ENCODE measurements at regions not wholly inside any gene's neighbourhood (a gene's known extent, or its start where the extent isn't known, plus 50 kb on each side); places are given as distances from the start of the nearest gene placed in this dataset.

- no peak overlapping the region for H3K27ac Mint-ChIP-seq
- no peaks in the 10 kb centered on the region for H3K9me3 Mint-ChIP-seq
- ATAC-seq (ENCODE audit: low read depth) (no peak), DNase-seq (no peak)
- TF ChIP-seq, protein P1, sequence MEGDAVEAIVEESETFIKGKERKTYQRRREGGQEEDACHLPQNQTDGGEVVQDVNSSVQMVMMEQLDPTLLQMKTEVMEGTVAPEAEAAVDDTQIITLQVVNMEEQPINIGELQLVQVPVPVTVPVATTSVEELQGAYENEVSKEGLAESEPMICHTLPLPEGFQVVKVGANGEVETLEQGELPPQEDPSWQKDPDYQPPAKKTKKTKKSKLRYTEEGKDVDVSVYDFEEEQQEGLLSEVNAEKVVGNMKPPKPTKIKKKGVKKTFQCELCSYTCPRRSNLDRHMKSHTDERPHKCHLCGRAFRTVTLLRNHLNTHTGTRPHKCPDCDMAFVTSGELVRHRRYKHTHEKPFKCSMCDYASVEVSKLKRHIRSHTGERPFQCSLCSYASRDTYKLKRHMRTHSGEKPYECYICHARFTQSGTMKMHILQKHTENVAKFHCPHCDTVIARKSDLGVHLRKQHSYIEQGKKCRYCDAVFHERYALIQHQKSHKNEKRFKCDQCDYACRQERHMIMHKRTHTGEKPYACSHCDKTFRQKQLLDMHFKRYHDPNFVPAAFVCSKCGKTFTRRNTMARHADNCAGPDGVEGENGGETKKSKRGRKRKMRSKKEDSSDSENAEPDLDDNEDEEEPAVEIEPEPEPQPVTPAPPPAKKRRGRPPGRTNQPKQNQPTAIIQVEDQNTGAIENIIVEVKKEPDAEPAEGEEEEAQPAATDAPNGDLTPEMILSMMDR (IDR thresholded peaks at IDR 0.05), result no peak
- intact Hi-C loops (cut with micrococcal nuclease), result no loop called here
- H3K27me3 Mint-ChIP-seq, result peaks cover 11% of the 10 kb centered on the region
- CTCF ChIA-PET, result no interaction called here
- POLR2A ChIA-PET, result no interaction called here
- H3K4me1 Mint-ChIP-seq, result peaks cover 9% of the 10 kb centered on the region
- H3K4me3 Mint-ChIP-seq, result no peak overlapping the region
- H3K36me3 Mint-ChIP-seq (ENCODE audit: low read depth), result no peaks in the 10 kb centered on the region
Observed at GRCh38 chr1:112793631-112794565, 78.8 kb upstream of the PPM1J start.

DNA sequence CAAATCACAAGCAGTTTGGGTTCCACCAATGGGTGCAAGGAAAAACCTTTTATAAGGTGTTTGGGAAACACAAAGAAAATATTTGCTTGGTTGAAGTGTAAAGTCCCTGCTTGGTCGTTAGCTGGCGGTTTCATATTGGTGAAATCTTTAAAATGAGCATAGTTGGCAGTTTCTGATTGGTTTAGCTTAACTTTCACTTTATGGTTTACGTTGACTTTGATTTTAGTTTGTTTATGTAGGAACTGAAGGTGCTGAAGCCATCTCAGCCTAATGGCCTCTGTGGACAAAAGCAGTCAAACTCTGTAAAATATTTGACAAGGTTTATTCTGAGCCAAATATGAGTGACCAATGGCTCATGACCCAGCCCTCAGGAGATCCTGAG lies 76.6 kb upstream of the PPM1J start:
- DNase-seq (no peak), ATAC-seq (ENCODE audit: low read depth) (no peak)
- intact Hi-C loops (cut with micrococcal nuclease), result no loop called here
- H3K27me3 Mint-ChIP-seq, result peaks cover 11% of the 10 kb centered on the region
- H3K36me3 Mint-ChIP-seq (ENCODE audit: low read depth), result no peaks in the 10 kb centered on the region
- no peak overlapping the region for H3K4me3 Mint-ChIP-seq
- H3K9me3 Mint-ChIP-seq, result no peaks in the 10 kb centered on the region
- TF ChIP-seq, protein P1 (IDR thresholded peaks at IDR 0.05), result no peak
- ChIA-PET CTCF (no interaction called here), POLR2A (no interaction called here)
- peaks cover 9% of the 10 kb centered on the region for H3K4me1 Mint-ChIP-seq
- H3K27ac Mint-ChIP-seq, result no peak overlapping the region

GRCh38 chr1:112790920-112791722 lies 76.0 kb upstream of the PPM1J start:
- no peaks in the 10 kb centered on the region for H3K36me3 Mint-ChIP-seq (ENCODE audit: low read depth)
- ATAC-seq (ENCODE audit: low read depth) (no peak), DNase-seq (no peak)
- no peak overlapping the region for H3K27ac Mint-ChIP-seq
- peaks cover 11% of the 10 kb centered on the region for H3K27me3 Mint-ChIP-seq
- no peak overlapping the region for H3K4me3 Mint-ChIP-seq
- intact Hi-C loops (cut with micrococcal nuclease), result no loop called here
- POLR2A ChIA-PET, result no interaction called here
- H3K4me1 Mint-ChIP-seq, result peaks cover 9% of the 10 kb centered on the region
- TF ChIP-seq, protein P1 (IDR thresholded peaks at IDR 0.05), result no peak
- CTCF ChIA-PET, result no interaction called here
- no peaks in the 10 kb centered on the region for H3K9me3 Mint-ChIP-seq

- intact Hi-C loops (cut with micrococcal nuclease), result no loop called here
- POLR2A ChIA-PET, result no interaction called here
- Mint-ChIP-seq H3K36me3 (ENCODE audit: low read depth) (no peaks in the 10 kb centered on the region), H3K4me1 (no peaks in the 10 kb centered on the region), H3K27me3 (peaks cover 11% of the 10 kb centered on the region), H3K9me3 (no peaks in the 10 kb centered on the region), H3K4me3 (no peak overlapping the region), H3K27ac (no peak overlapping the region)
- CTCF ChIA-PET, result no interaction called here
- TF ChIP-seq, protein P1 (IDR thresholded peaks at IDR 0.05), result no peak
- DNase-seq (no peak), ATAC-seq (ENCODE audit: low read depth) (no peak)
Observed at GRCh38 chr1:112788561-112788960, 73.4 kb upstream of the PPM1J start.

DNA sequence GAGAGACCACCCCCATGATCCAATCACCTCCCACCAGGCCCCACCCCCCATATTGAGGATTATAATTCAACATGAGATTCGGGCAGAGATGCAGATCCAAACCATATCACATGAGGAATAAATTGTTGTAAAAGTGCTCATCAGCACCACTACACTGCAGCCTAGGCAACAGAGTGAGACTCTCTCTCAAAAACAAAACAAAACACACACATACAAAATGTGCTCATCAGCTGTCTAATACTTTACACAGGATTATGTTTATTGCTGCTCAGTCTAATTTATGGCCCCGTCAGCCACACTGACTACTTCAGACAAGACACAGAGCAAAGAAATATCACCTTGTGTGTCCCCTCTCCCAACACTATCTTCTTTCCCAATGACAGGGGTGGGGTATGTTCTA lies 72.9 kb upstream of the PPM1J start:
- no peak for ATAC-seq (ENCODE audit: low read depth)
- Mint-ChIP-seq H3K4me1 (no peaks in the 10 kb centered on the region), H3K36me3 (ENCODE audit: low read depth) (no peaks in the 10 kb centered on the region), H3K27ac (no peak overlapping the region), H3K9me3 (peaks cover 2% of the 10 kb centered on the region), H3K27me3 (peaks cover 11% of the 10 kb centered on the region), H3K4me3 (no peak overlapping the region)
- intact Hi-C loops (cut with micrococcal nuclease), result no loop called here
- TF ChIP-seq, protein P1 (IDR thresholded peaks at IDR 0.05), result no peak
- ChIA-PET POLR2A (no interaction called here), CTCF (no interaction called here)
- DNase-seq, result no peak

All from activated B cell treated with CpG ODN at 0.5 μM for 24 hours (primary cell).